GM23338 (cell line): ENCODE measurements at regions not wholly inside any gene's neighbourhood (a gene's known extent, or its start where the extent isn't known, plus 50 kb on each side); places are given as distances from the start of the nearest gene placed in this dataset.

Source experiments
- CREB1 ChIP-seq: fragments of 250-450 bp; sonication (Bioruptor Pico); IDR thresholded peaks from 2 replicates; pipeline ENCODE4 v1.5.0; 2020; ENCODE audit warnings: low read depth, mild to moderate bottlenecking, moderate library complexity
- JUNB ChIP-seq: IDR thresholded peaks from one replicate; pipeline ENCODE4 v1.6.1; 2016; ENCODE audit warnings: antibody characterized with exemption; ENCODE audit not compliant: unreplicated experiment
- NANOG ChIP-seq: IDR thresholded peaks from 2 replicates; pipeline ENCODE4 v1.6.1; 2016; ENCODE audit warnings: antibody characterized with exemption, borderline replicate concordance
- REST ChIP-seq: IDR thresholded peaks from one replicate; pipeline ENCODE4 v1.6.1; 2018; ENCODE audit warnings: antibody characterized with exemption; ENCODE audit not compliant: unreplicated experiment
- ZNF114 ChIP-seq: fragments of 250-450 bp; sonication (Bioruptor Pico); IDR thresholded peaks from 2 replicates; pipeline ENCODE4 v1.5.0; 2020; ENCODE audit warnings: mild to moderate bottlenecking, moderate library complexity
- ZNF331 ChIP-seq: fragments of 250-450 bp; sonication (Bioruptor Pico); IDR thresholded peaks from 2 replicates; pipeline ENCODE4 v1.5.0; 2020; ENCODE audit warnings: low read depth, mild to moderate bottlenecking, moderate library complexity
- TF ChIP-seq, protein P1 (sequence below): fragments of 250-450 bp; sonication (Bioruptor Pico); IDR thresholded peaks from 2 replicates; pipeline ENCODE4 v1.5.0; 2020; ENCODE audit warnings: mild to moderate bottlenecking, moderate library complexity
- TF ChIP-seq, protein P2 (sequence below): IDR thresholded peaks from 2 replicates; pipeline ENCODE4 v1.6.1; 2016; ENCODE audit warnings: antibody characterized with exemption

DNA sequence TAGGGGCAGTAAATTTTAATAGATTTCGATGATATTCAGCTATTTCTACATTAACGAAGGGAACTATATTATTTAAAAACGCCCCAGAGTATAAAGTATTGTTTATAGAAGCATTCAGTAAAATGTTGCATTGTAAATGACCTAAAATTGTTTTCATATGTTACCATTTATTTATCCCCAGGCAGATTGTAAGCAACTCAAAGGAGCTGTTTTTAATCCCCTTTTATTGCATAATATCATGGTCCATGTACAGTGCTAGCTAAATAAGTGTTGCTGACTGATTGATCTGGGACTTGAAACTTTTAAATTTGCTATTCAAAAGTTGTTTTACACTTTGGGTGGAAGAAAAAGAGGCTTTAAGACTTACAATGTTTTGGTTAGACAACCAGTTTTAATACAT, 199.0 kb upstream of the SLC38A2 start (continued):
- TF ChIP-seq, protein P1, sequence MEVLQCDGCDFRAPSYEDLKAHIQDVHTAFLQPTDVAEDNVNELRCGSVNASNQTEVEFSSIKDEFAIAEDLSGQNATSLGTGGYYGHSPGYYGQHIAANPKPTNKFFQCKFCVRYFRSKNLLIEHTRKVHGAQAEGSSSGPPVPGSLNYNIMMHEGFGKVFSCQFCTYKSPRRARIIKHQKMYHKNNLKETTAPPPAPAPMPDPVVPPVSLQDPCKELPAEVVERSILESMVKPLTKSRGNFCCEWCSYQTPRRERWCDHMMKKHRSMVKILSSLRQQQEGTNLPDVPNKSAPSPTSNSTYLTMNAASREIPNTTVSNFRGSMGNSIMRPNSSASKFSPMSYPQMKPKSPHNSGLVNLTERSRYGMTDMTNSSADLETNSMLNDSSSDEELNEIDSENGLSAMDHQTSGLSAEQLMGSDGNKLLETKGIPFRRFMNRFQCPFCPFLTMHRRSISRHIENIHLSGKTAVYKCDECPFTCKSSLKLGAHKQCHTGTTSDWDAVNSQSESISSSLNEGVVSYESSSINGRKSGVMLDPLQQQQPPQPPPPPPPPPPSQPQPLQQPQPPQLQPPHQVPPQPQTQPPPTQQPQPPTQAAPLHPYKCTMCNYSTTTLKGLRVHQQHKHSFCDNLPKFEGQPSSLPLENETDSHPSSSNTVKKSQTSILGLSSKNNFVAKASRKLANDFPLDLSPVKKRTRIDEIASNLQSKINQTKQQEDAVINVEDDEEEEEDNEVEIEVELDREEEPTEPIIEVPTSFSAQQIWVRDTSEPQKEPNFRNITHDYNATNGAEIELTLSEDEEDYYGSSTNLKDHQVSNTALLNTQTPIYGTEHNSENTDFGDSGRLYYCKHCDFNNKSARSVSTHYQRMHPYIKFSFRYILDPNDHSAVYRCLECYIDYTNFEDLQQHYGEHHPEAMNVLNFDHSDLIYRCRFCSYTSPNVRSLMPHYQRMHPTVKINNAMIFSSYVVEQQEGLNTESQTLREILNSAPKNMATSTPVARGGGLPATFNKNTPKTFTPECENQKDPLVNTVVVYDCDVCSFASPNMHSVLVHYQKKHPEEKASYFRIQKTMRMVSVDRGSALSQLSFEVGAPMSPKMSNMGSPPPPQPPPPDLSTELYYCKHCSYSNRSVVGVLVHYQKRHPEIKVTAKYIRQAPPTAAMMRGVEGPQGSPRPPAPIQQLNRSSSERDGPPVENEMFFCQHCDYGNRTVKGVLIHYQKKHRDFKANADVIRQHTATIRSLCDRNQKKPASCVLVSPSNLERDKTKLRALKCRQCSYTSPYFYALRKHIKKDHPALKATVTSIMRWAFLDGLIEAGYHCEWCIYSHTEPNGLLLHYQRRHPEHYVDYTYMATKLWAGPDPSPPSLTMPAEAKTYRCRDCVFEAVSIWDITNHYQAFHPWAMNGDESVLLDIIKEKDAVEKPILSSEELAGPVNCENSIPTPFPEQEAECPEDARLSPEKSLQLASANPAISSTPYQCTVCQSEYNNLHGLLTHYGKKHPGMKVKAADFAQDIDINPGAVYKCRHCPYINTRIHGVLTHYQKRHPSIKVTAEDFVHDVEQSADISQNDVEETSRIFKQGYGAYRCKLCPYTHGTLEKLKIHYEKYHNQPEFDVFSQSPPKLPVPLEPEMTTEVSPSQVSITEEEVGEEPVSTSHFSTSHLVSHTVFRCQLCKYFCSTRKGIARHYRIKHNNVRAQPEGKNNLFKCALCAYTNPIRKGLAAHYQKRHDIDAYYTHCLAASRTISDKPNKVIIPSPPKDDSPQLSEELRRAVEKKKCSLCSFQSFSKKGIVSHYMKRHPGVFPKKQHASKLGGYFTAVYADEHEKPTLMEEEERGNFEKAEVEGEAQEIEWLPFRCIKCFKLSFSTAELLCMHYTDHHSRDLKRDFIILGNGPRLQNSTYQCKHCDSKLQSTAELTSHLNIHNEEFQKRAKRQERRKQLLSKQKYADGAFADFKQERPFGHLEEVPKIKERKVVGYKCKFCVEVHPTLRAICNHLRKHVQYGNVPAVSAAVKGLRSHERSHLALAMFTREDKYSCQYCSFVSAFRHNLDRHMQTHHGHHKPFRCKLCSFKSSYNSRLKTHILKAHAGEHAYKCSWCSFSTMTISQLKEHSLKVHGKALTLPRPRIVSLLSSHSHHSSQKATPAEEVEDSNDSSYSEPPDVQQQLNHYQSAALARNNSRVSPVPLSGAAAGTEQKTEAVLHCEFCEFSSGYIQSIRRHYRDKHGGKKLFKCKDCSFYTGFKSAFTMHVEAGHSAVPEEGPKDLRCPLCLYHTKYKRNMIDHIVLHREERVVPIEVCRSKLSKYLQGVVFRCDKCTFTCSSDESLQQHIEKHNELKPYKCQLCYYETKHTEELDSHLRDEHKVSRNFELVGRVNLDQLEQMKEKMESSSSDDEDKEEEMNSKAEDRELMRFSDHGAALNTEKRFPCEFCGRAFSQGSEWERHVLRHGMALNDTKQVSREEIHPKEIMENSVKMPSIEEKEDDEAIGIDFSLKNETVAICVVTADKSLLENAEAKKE (CRISPR knock-in tag) = no peak
- TF ChIP-seq CREB1 (CRISPR knock-in tag) = no peak
- TF ChIP-seq REST = no peak
- TF ChIP-seq ZNF331 = no peak
- no peak for TF ChIP-seq ZNF114
- TF ChIP-seq, protein P2, sequence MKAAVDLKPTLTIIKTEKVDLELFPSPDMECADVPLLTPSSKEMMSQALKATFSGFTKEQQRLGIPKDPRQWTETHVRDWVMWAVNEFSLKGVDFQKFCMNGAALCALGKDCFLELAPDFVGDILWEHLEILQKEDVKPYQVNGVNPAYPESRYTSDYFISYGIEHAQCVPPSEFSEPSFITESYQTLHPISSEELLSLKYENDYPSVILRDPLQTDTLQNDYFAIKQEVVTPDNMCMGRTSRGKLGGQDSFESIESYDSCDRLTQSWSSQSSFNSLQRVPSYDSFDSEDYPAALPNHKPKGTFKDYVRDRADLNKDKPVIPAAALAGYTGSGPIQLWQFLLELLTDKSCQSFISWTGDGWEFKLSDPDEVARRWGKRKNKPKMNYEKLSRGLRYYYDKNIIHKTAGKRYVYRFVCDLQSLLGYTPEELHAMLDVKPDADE = no peak
- TF ChIP-seq NANOG = no peak
- TF ChIP-seq JUNB = no peak
